ENCODE measurements at regions not wholly inside any gene's neighbourhood (a gene's known extent, or its start where the extent isn't known, plus 50 kb on each side); places are given as distances from the start of the nearest gene placed in this dataset.

- TF ChIP-seq NFRKB (IDR thresholded peaks at IDR 0.05): no peak
- no peak for TF ChIP-seq FOXM1 (IDR thresholded peaks at IDR 0.05; ENCODE audit: borderline replicate concordance)
- TF ChIP-seq SP1 (IDR thresholded peaks at IDR 0.05): no peak
- TF ChIP-seq CTBP1 (IDR thresholded peaks at IDR 0.05; ENCODE audit: borderline replicate concordance): no peak
- no peak for TF ChIP-seq TARDBP (IDR thresholded peaks at IDR 0.05)
- no peak for TF ChIP-seq LEF1 (IDR thresholded peaks at IDR 0.05; ENCODE audit: borderline replicate concordance)
- no peak for TF ChIP-seq BHLHE40 (IDR thresholded peaks at IDR 0.05; ENCODE audit: borderline replicate concordance)
- no peak for TF ChIP-seq FOXK2 (IDR thresholded peaks at IDR 0.05)
- TF ChIP-seq L3MBTL2 (conservative IDR thresholded peaks at IDR 0.05): no peak
- TF ChIP-seq, protein P1, sequence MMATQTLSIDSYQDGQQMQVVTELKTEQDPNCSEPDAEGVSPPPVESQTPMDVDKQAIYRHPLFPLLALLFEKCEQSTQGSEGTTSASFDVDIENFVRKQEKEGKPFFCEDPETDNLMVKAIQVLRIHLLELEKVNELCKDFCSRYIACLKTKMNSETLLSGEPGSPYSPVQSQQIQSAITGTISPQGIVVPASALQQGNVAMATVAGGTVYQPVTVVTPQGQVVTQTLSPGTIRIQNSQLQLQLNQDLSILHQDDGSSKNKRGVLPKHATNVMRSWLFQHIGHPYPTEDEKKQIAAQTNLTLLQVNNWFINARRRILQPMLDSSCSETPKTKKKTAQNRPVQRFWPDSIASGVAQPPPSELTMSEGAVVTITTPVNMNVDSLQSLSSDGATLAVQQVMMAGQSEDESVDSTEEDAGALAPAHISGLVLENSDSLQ (IDR thresholded peaks at IDR 0.05): no peak
- TF ChIP-seq ARNT (IDR thresholded peaks at IDR 0.05): no peak
- TF ChIP-seq ZNF384 (IDR thresholded peaks at IDR 0.05): no peak
Observed at GRCh38 chr6:16828058-16828457, 66.8 kb upstream of the ATXN1 start.

All from HEK293T (cell line).